ENCODE measurements at regions not wholly inside any gene's neighbourhood (a gene's known extent, or its start where the extent isn't known, plus 50 kb on each side); places are given as distances from the start of the nearest gene placed in this dataset.

- no peak for TF ChIP-seq CTCF (IDR thresholded peaks at IDR 0.05)
- TF ChIP-seq POLR2A (IDR thresholded peaks at IDR 0.05): no peak
Observed at GRCh38 chr2:67612576-67613042, 215.5 kb downstream of the ETAA1 start.
